Peyer's patch (tissue), 4 donors: ENCODE measurements at regions not wholly inside any gene's neighbourhood (a gene's known extent, or its start where the extent isn't known, plus 50 kb on each side); places are given as distances from the start of the nearest gene placed in this dataset.

Experiments used
- CTCF ChIP-seq, 6 experiments: fragments of 450-650 bp in 4 of 6; fragments of 200-600 bp in 2 of 6; sonication (generic) in 1 of 6; IDR thresholded peaks; one replicate each; pipeline ENCODE4 v1.5.1; 2017 to 2019; ENCODE audit warnings: antibody characterized with exemption in 6 of 6, mild to moderate bottlenecking in 3 of 6, moderate library complexity in 1 of 6
- POLR2A ChIP-seq, 2 donors: fragments of 450-650 bp; IDR thresholded peaks; one replicate each; pipeline ENCODE4 v1.5.1; 2017; ENCODE audit warnings: antibody characterized with exemption in 2 of 2, mild to moderate bottlenecking in 2 of 2, moderate library complexity in 2 of 2

DNA sequence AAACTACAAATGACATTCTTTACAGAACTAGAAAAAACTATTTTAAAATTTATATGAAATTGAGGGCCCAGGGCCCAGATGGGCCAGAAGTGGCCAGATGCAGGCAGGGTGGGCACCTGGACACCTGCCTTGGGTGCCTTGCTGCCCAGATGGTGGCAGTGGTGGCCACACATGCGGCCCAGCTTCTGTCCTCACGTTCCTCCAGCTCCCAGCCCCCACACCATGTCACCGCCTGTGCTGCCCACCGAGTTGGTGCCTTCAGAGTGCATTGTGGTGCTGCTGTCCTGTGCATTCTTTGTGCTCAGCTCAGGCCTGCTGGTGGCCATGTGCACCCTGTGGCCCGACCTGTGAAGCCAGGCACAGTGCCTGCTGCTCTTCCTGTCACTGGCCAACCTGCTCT lies 216.8 kb upstream of the CXADR start:
- TF ChIP-seq CTCF (IDR thresholded peaks at IDR 0.05) (no peak), POLR2A (IDR thresholded peaks at IDR 0.05) (no peak)
